ENCODE measurements at regions not wholly inside any gene's neighbourhood (a gene's known extent, or its start where the extent isn't known, plus 50 kb on each side); places are given as distances from the start of the nearest gene placed in this dataset.

GRCh38 chr7:10205696-10206095 is 768.0 kb upstream of the PHF14 start:
- DNase-seq: no peak

- DNase-seq: no peak
These were observed 763.7 kb upstream of the PHF14 start for GRCh38 chr7:10210000-10210399.

GRCh38 chr7:10211016-10211415 is 762.7 kb upstream of the PHF14 start:
- DNase-seq: no peak

GRCh38 chr7:10211861-10212260 is 761.8 kb upstream of the PHF14 start:
- no peak for DNase-seq

- no peak for DNase-seq
These were observed 761.0 kb upstream of the PHF14 start for GRCh38 chr7:10212649-10213048.

GRCh38 chr7:10216462-10216861 is 757.2 kb upstream of the PHF14 start:
- DNase-seq: no peak

- DNase-seq: no peak
These were observed 752.6 kb upstream of the PHF14 start for GRCh38 chr7:10221084-10221483.

- no peak for DNase-seq
These were observed 750.7 kb upstream of the PHF14 start for GRCh38 chr7:10222976-10223375.

- no peak for DNase-seq
These were observed 748.4 kb upstream of the PHF14 start for GRCh38 chr7:10225275-10225674.

GRCh38 chr7:10237306-10237705 is 736.4 kb upstream of the PHF14 start:
- DNase-seq: no peak

GRCh38 chr7:10238641-10239040 is 735.0 kb upstream of the PHF14 start:
- DNase-seq: no peak

GRCh38 chr7:10239695-10240345 is 733.9 kb upstream of the PHF14 start:
- no peak for DNase-seq

- no peak for DNase-seq
These were observed 728.3 kb upstream of the PHF14 start for GRCh38 chr7:10245406-10245805.

GRCh38 chr7:10257438-10257837 is 716.2 kb upstream of the PHF14 start:
- no peak for DNase-seq

GRCh38 chr7:10266976-10267375 is 706.7 kb upstream of the PHF14 start:
- no peak for DNase-seq

GRCh38 chr7:10268034-10268433 is 705.6 kb upstream of the PHF14 start:
- no peak for DNase-seq

- no peak for DNase-seq
These were observed 690.8 kb upstream of the PHF14 start for GRCh38 chr7:10282909-10283308.

- DNase-seq: no peak
These were observed 689.7 kb upstream of the PHF14 start for GRCh38 chr7:10284001-10284400.

GRCh38 chr7:10299384-10299783 is 674.3 kb upstream of the PHF14 start:
- DNase-seq: no peak

- DNase-seq: no peak
These were observed 673.1 kb upstream of the PHF14 start for GRCh38 chr7:10300577-10300976.

GRCh38 chr7:10308276-10308675 is 665.4 kb upstream of the PHF14 start:
- no peak for DNase-seq

- DNase-seq: no peak
These were observed 660.7 kb upstream of the PHF14 start for GRCh38 chr7:10312942-10313341.

GRCh38 chr7:10315881-10316280 is 657.8 kb upstream of the PHF14 start:
- DNase-seq: no peak

GRCh38 chr7:10316488-10316887 is 657.2 kb upstream of the PHF14 start:
- DNase-seq: no peak

GRCh38 chr7:10325395-10325794 is 648.3 kb upstream of the PHF14 start:
- no peak for DNase-seq

GRCh38 chr7:10343108-10343507 is 630.6 kb upstream of the PHF14 start:
- no peak for DNase-seq
